Memory B cell (primary cell): ENCODE measurements at regions not wholly inside any gene's neighbourhood (a gene's known extent, or its start where the extent isn't known, plus 50 kb on each side); places are given as distances from the start of the nearest gene placed in this dataset.

ENCODE experiments used
- ATAC-seq: fragments of 150-1000 bp; cut with Tn5 transposase; 2 replicates; pipeline ENCODE4 v1.10.0; 2021; ENCODE audit warnings: low read depth, mild to moderate bottlenecking, moderate library complexity
- DNase-seq, 2 donors: peaks; one replicate each; pipeline ENCODE4 v3.0.0; 2022; ENCODE audit warnings: low spot score in 2 of 2
- H3K27ac Mint-ChIP-seq: one replicate; pipeline ENCODE4 v1.8.0; 2022; ENCODE audit warnings: mild to moderate bottlenecking, moderate library complexity, mixed read lengths
- H3K27me3 Mint-ChIP-seq: one replicate; pipeline ENCODE4 v1.8.0; 2022; ENCODE audit warnings: mixed read lengths
- H3K36me3 Mint-ChIP-seq: one replicate; pipeline ENCODE4 v1.8.0; 2022; ENCODE audit warnings: mild to moderate bottlenecking, mixed read lengths
- H3K4me1 Mint-ChIP-seq: one replicate; pipeline ENCODE4 v1.8.0; 2022; ENCODE audit warnings: mixed read lengths
- H3K4me3 Mint-ChIP-seq: one replicate; pipeline ENCODE4 v1.8.0; 2022; ENCODE audit warnings: mild to moderate bottlenecking, moderate library complexity, mixed read lengths
- H3K9me3 Mint-ChIP-seq: one replicate; pipeline ENCODE4 v1.8.0; 2022; ENCODE audit warnings: mixed read lengths

DNA sequence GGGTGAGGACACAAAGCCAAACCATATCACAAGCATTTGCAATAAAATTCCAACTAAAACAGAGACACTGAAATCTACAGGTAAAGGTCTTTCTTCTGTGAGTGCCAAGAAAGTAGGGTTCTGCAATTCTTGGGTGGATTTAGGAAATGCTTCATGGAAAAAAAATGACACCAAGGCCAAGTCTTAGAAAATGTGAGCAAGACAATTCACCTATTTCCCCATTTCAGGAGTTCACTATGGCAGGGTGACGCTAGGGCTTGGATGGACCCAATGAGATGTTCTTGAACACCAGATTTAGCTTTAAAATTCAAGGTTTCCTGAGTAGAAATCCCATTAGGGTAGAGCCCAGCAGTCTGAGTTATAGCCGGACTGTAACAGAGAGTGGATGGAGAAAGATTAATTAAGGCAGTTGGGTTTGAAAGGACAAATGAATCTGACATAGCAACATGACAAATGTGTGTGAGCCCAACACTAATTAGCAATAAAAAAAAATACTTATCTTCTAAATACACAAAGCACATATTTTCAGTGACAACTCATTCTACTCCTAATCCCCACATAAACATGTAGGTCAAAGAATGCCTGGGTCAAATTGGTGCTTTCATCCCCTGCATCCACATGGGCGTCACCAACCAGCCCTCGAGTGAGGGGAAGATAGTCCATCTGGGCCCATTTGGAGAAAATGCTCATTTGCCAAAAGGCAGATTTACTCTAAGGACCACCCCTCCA is 180.4 kb upstream of the JARID2 start:
- H3K9me3 Mint-ChIP-seq = no peaks in the 10 kb centered on the region
- DNase-seq = no peak
- no peaks in the 10 kb centered on the region for H3K27me3 Mint-ChIP-seq
- peaks cover 8% of the 10 kb centered on the region for H3K4me1 Mint-ChIP-seq
- H3K4me3 Mint-ChIP-seq = no peak overlapping the region
- no peaks in the 10 kb centered on the region for H3K36me3 Mint-ChIP-seq
- H3K27ac Mint-ChIP-seq = no peak overlapping the region
- ATAC-seq = no peak

- H3K4me3 Mint-ChIP-seq = no peak overlapping the region
- H3K27me3 Mint-ChIP-seq = no peaks in the 10 kb centered on the region
- no peaks in the 10 kb centered on the region for H3K9me3 Mint-ChIP-seq
- DNase-seq = no peak
- ATAC-seq = no peak
- no peak overlapping the region for H3K27ac Mint-ChIP-seq
- H3K36me3 Mint-ChIP-seq = no peaks in the 10 kb centered on the region
- peaks cover 4% of the 10 kb centered on the region for H3K4me1 Mint-ChIP-seq
Measured at GRCh38 chr6:15066089-15066758, 179.6 kb upstream of the JARID2 start.

GRCh38 chr6:15073344-15073789 is 172.5 kb upstream of the JARID2 start:
- H3K9me3 Mint-ChIP-seq = no peaks in the 10 kb centered on the region
- H3K4me3 Mint-ChIP-seq = no peak overlapping the region
- H3K27me3 Mint-ChIP-seq = no peaks in the 10 kb centered on the region
- H3K4me1 Mint-ChIP-seq = peaks cover 8% of the 10 kb centered on the region
- no peak overlapping the region for H3K27ac Mint-ChIP-seq
- no peak for DNase-seq
- ATAC-seq = no peak
- no peaks in the 10 kb centered on the region for H3K36me3 Mint-ChIP-seq

DNA sequence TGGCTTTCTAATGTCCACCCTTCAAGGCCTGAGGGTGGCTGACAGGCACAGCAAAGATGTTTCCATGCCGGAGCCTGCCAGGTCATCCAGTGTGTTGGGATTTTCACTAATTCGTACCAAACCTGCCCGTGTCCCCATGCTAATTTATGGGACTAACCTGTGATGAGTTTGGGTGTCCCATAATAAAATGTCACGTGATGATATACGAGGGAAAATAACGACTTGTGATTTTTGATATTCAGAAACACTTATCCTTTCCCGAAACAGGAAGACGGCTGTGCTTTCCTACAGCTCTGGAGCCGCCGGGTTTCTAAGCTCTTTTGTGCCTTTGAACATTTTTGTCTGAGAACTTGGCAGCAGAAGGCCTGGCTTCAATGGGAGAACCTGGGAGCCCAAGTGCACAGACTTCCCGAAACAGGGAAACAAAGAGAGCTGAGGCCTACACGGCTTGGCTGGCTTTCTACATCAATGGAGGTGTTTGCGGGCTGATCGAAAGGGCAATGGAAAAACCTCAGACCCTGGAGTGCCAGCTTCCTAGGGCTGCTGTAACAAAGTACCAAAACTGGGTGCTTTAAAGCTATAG is 171.9 kb upstream of the JARID2 start:
- Mint-ChIP-seq H3K9me3 (no peaks in the 10 kb centered on the region), H3K4me1 (peaks cover 8% of the 10 kb centered on the region), H3K36me3 (no peaks in the 10 kb centered on the region), H3K27ac (no peak overlapping the region), H3K4me3 (no peak overlapping the region), H3K27me3 (no peaks in the 10 kb centered on the region)
- DNase-seq = no peak
- no peak for ATAC-seq

- no peaks in the 10 kb centered on the region for H3K9me3 Mint-ChIP-seq
- H3K4me1 Mint-ChIP-seq = peaks cover 8% of the 10 kb centered on the region
- no peak overlapping the region for H3K4me3 Mint-ChIP-seq
- ATAC-seq = no peak
- H3K36me3 Mint-ChIP-seq = no peaks in the 10 kb centered on the region
- H3K27ac Mint-ChIP-seq = no peak overlapping the region
- no peaks in the 10 kb centered on the region for H3K27me3 Mint-ChIP-seq
- no peak for DNase-seq
Measured at GRCh38 chr6:15074806-15075205, 171.1 kb upstream of the JARID2 start.

DNA sequence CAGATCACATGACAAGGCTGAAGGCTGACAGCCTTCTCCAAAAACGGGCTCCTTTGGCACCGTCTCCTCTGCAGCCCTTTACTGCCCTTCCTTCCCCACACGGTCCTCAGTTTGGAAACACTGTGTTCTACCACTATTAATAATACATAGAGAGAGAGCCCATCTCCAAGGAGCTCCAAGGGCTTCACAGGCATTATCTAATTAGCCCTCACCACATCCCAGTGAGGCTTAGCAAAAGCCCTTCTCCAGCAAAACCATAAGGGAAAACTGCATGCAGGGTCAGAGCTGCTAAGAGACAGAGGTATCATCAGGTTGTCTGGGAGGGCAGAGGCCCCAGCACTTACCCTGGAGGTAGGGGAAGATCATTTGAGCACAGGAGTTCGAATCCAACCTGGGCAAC is 169.3 kb upstream of the JARID2 start:
- Mint-ChIP-seq H3K9me3 (no peaks in the 10 kb centered on the region), H3K4me1 (peaks cover 8% of the 10 kb centered on the region), H3K4me3 (no peak overlapping the region), H3K36me3 (no peaks in the 10 kb centered on the region), H3K27me3 (no peaks in the 10 kb centered on the region), H3K27ac (no peak overlapping the region)
- ATAC-seq (no peak), DNase-seq (no peak)

- Mint-ChIP-seq H3K4me3 (no peak overlapping the region), H3K27me3 (no peaks in the 10 kb centered on the region), H3K27ac (no peak overlapping the region), H3K4me1 (peaks cover 8% of the 10 kb centered on the region), H3K9me3 (no peaks in the 10 kb centered on the region), H3K36me3 (no peaks in the 10 kb centered on the region)
- ATAC-seq = no peak
- no peak for DNase-seq
Measured at GRCh38 chr6:15077006-15077405, 168.9 kb upstream of the JARID2 start.

DNA sequence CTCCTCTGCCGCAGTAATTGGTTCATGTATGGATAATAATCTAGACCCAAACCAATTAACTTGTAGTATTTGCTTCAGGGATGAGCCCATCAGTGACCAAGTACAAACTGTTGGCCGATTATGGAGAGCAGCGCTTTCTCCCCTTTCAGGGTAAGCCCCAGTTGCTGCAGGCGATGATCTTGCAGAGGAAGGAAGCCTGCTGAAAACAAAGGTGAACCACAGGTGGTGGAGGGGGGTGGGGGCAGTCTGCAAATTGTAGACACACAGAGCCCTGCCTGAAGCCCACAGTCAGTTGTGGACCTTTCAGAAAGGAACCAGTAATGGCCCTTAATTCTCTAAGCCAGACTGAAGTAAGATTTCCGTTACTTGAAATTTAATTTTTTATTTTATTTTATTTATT is 167.9 kb upstream of the JARID2 start:
- peaks cover 8% of the 10 kb centered on the region for H3K4me1 Mint-ChIP-seq
- no peak overlapping the region for H3K4me3 Mint-ChIP-seq
- no peaks in the 10 kb centered on the region for H3K36me3 Mint-ChIP-seq
- no peak overlapping the region for H3K27ac Mint-ChIP-seq
- no peak for ATAC-seq
- DNase-seq = no peak
- H3K9me3 Mint-ChIP-seq = no peaks in the 10 kb centered on the region
- peaks cover 1% of the 10 kb centered on the region for H3K27me3 Mint-ChIP-seq

- H3K36me3 Mint-ChIP-seq = no peaks in the 10 kb centered on the region
- no peaks in the 10 kb centered on the region for H3K9me3 Mint-ChIP-seq
- H3K27me3 Mint-ChIP-seq = peaks cover 1% of the 10 kb centered on the region
- ATAC-seq = no peak
- no peak overlapping the region for H3K27ac Mint-ChIP-seq
- H3K4me3 Mint-ChIP-seq = no peak overlapping the region
- no peak for DNase-seq
- H3K4me1 Mint-ChIP-seq = peaks cover 8% of the 10 kb centered on the region
Measured at GRCh38 chr6:15079288-15079817, 166.5 kb upstream of the JARID2 start.

GRCh38 chr6:15080895-15081294 is 165.0 kb upstream of the JARID2 start:
- H3K9me3 Mint-ChIP-seq = no peaks in the 10 kb centered on the region
- ATAC-seq (no peak), DNase-seq (no peak)
- H3K36me3 Mint-ChIP-seq = no peaks in the 10 kb centered on the region
- H3K4me3 Mint-ChIP-seq = no peak overlapping the region
- H3K27ac Mint-ChIP-seq = no peak overlapping the region
- peaks cover 8% of the 10 kb centered on the region for H3K4me1 Mint-ChIP-seq
- H3K27me3 Mint-ChIP-seq = peaks cover 1% of the 10 kb centered on the region

DNA sequence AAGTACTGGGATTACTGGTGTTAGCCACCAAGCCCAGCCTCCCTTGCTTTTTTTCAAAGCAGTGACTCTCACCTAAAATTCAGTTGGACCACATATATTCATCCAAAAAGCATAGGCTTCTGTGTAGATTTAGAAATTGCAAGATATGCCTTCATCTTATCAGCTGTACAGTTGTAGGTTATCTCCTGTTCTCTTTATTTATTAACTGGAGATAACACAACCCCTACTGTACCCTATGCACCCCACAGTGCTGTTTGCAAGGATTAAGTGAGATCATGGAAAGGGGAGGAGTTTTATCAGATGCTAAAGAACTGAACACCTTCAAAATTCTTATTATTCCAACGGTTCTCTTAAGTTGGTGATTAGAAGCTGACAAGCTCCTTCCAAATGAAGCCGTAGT is 164.4 kb upstream of the JARID2 start:
- Mint-ChIP-seq H3K36me3 (no peaks in the 10 kb centered on the region), H3K27ac (no peak overlapping the region), H3K27me3 (peaks cover 1% of the 10 kb centered on the region), H3K4me1 (peaks cover 10% of the 10 kb centered on the region), H3K9me3 (no peaks in the 10 kb centered on the region), H3K4me3 (no peak overlapping the region)
- no peak for ATAC-seq
- DNase-seq = no peak

DNA sequence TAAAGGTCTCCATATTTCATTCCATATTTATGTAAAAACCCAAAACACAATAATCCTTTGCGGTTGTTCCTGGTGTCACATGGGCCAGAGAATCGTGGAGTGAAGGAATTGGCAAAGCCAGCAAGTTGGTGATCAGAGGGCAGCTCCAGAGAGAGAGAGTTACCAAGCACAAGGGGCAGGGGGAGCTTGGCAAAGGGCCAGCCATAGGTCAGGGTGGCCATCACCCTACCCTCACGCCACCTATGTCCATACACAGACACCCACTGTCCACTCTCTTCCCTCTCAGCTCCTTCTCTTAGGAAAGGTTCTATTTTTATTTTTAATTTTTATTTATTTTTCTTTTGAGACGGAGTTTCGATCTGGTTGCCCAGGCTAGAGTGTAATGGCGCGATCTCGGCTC is 163.2 kb upstream of the JARID2 start:
- DNase-seq = no peak
- Mint-ChIP-seq H3K27me3 (peaks cover 1% of the 10 kb centered on the region), H3K36me3 (no peaks in the 10 kb centered on the region)

GRCh38 chr6:15086348-15087158 is 159.3 kb upstream of the JARID2 start:
- H3K27me3 Mint-ChIP-seq = peaks cover 3% of the 10 kb centered on the region
- peaks cover 11% of the 10 kb centered on the region for H3K4me1 Mint-ChIP-seq
- H3K9me3 Mint-ChIP-seq = no peaks in the 10 kb centered on the region

More for the DNA sequence above, 163.2 kb upstream of the JARID2 start:
- Mint-ChIP-seq H3K9me3 (no peaks in the 10 kb centered on the region), H3K4me1 (peaks cover 11% of the 10 kb centered on the region), H3K27ac (no peak overlapping the region), H3K4me3 (no peak overlapping the region)
- no peak for ATAC-seq

DNA sequence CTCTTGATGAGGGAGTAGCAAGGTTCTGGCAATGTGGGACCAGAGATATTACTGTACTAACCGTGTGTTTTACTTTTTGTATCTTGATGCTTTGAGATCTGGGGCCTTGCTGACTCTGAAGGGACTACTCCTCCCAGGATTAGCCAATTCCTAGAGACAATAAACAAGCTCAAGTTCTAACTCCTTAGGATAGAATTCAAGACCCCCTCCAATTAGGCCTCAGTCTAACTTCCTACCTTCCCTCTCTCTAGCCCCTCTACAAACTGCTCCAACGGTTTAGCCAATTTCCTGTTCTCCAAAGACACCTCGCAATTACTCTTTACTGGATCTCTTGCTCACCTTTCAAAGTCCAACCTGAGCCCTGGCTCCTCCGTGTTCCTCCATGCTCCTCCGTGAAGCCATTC is 158.7 kb upstream of the JARID2 start:
- Mint-ChIP-seq H3K4me3 (no peak overlapping the region), H3K27me3 (peaks cover 3% of the 10 kb centered on the region), H3K9me3 (no peaks in the 10 kb centered on the region), H3K36me3 (no peaks in the 10 kb centered on the region), H3K4me1 (peaks cover 11% of the 10 kb centered on the region), H3K27ac (no peak overlapping the region)
- no peak for DNase-seq
- no peak for ATAC-seq

More at GRCh38 chr6:15086348-15087158, 159.3 kb upstream of the JARID2 start:
- ATAC-seq (peak; percentile 26), DNase-seq (no peak)
- H3K36me3 Mint-ChIP-seq = no peaks in the 10 kb centered on the region
- H3K4me3 Mint-ChIP-seq = no peak overlapping the region
- no peak overlapping the region for H3K27ac Mint-ChIP-seq
